ENCODE measurements at regions not wholly inside any gene's neighbourhood (a gene's known extent, or its start where the extent isn't known, plus 50 kb on each side); places are given as distances from the start of the nearest gene placed in this dataset.

DNA sequence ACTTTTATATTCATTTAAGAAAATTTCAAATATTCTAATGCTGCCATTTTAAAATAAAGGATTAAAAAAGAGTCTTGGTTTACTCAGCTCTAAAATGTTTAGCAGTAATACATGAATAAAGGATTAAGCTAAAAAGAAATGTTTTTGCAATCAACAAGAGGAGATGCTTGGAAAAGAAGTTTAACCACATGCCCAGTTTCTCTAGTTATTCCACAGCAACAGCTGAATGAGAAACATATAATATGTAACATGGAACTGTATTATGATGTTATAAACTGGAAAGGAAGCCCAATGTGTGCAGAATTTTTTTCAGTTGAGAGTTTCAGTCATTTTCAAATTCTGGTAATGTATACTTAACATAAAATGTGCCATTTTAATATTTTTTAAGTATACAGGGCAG, 76.5 kb upstream of the ALDH1A1 start:
- no peak for TF ChIP-seq ZFP36 (IDR thresholded peaks at IDR 0.05; ENCODE audit: low read depth, low read length, partially characterized antibody)
- no peak for TF ChIP-seq EGR1 (conservative IDR thresholded peaks at IDR 0.05)
- TF ChIP-seq NR3C1 (CRISPR knock-in tag; IDR thresholded peaks at IDR 0.05) = no peak
